ENCODE measurements at regions not wholly inside any gene's neighbourhood (a gene's known extent, or its start where the extent isn't known, plus 50 kb on each side); places are given as distances from the start of the nearest gene placed in this dataset.

DNA sequence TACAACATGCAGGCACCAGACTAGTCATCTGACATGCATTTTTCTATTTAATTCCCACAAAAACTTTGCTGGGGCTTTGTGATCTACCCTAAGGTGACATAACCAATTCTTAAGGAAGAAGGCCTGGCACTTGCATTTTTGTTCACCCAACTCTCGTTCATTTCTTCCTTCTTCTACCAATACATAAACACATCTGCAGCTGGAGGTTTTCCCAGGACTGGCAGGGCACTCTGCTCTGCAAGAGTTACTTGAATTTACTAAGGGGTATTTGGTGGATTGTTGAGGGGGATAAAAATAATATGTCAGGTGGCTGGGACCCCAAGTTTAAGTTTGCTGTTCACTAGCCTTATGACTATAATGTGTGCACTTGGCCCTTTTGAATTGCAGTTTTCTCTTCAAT lies 111.4 kb upstream of the TRIB2 start:
- Histone ChIP-seq H3K36me3 (ENCODE audit: control insufficient read depth in 1 of 2, insufficient read depth in 2 of 2, low read length in 2 of 2) (no peaks in the 10 kb centered on the region), H3K9ac (ENCODE audit: low read length) (no peak overlapping the region), H3K27me3 (ENCODE audit: insufficient read depth, low read length) (no peaks in the 10 kb centered on the region), H3K4me1 (ENCODE audit: control insufficient read depth in 1 of 2, insufficient read depth in 2 of 2, low read length in 2 of 2) (no peaks in the 10 kb centered on the region), H3K9me3 (ENCODE audit: control insufficient read depth in 1 of 2, insufficient read depth in 1 of 2, low read depth in 1 of 2, low read length in 2 of 2) (no peaks in the 10 kb centered on the region), H4K20me1 (ENCODE audit: insufficient read depth) (no peaks in the 10 kb centered on the region), H3K9me2 (ENCODE audit: insufficient read depth) (no peaks in the 10 kb centered on the region), H3K4me3 (replicated peaks in 1 of 2; ENCODE audit: low read depth in 1 of 2, low read length in 2 of 2) (no peak overlapping the region), H3K79me2 (ENCODE audit: insufficient read depth, low read length) (no peaks in the 10 kb centered on the region), H3K4me2 (ENCODE audit: low read length) (no peak overlapping the region), H2AFZ (ENCODE audit: low read depth, low read length, poor library complexity, severe bottlenecking) (no peak overlapping the region), H3K27ac (ENCODE audit: low read depth, low read length) (no peak overlapping the region)
- DNase-seq (ENCODE audit: low read depth, low spot score) = no peak
- RAD21 ChIA-PET (ENCODE audit: low non-redundant PET in 1 of 2, low total read pairs in 2 of 2, uncharacterized antibody in 2 of 2, unreplicated experiment in 2 of 2) = no interaction called here
- CTCF ChIA-PET = no interaction called here
- no peak for ATAC-seq
- POLR2A ChIA-PET = no interaction called here
- intact Hi-C loops (cut with micrococcal nuclease) = no loop called here
- BruUV-seq (replicated peaks) = no TSS peak
- TF ChIP-seq TCF7L2 (IDR thresholded peaks at IDR 0.05; ENCODE audit: borderline replicate concordance, extremely low read depth, insufficient read depth, insufficient read length) (no peak), FOSL1 (IDR thresholded peaks at IDR 0.05; ENCODE audit: low read depth) (no peak), EZH2 (IDR thresholded peaks at IDR 0.05) (no peak)

DNA sequence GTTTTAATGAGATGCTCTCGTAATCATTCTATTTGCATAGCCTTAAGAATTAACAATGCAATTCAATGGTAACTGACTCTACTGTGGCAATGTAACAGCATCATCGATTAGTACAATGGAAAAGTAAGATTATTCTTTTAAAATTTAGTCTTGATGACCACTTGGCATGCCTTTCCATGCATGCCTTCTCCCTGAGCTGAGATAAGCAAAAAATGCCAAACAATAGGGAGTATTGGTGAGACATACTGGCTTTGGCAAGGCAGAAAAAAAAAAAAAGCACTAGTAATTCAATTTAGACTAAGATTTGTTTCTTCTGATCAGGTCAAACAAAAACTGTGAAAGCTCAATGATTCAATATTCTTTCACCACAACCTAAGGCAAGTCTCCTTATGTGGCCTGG lies 110.8 kb upstream of the TRIB2 start:
- no peaks in the 10 kb centered on the region for H3K27me3 ChIP-seq (ENCODE audit: insufficient read depth, low read length)
- CTCF ChIA-PET = no interaction called here
- DNase-seq (ENCODE audit: low read depth, low spot score) (no peak), ATAC-seq (no peak)
- no peaks in the 10 kb centered on the region for H3K79me2 ChIP-seq (ENCODE audit: insufficient read depth, low read length)
- no TSS peak for BruUV-seq (replicated peaks)
- H3K4me2 ChIP-seq (ENCODE audit: low read length) = no peak overlapping the region
- POLR2A ChIA-PET = no interaction called here
- H3K9me2 ChIP-seq (ENCODE audit: insufficient read depth) = no peaks in the 10 kb centered on the region
- no peak overlapping the region for H2AFZ ChIP-seq (ENCODE audit: low read depth, low read length, poor library complexity, severe bottlenecking)
- no peaks in the 10 kb centered on the region for H3K9me3 ChIP-seq (ENCODE audit: control insufficient read depth in 1 of 2, insufficient read depth in 1 of 2, low read depth in 1 of 2, low read length in 2 of 2)
- RAD21 ChIA-PET (ENCODE audit: low non-redundant PET in 1 of 2, low total read pairs in 2 of 2, uncharacterized antibody in 2 of 2, unreplicated experiment in 2 of 2) = no interaction called here
- intact Hi-C loops (cut with micrococcal nuclease) = no loop called here
- H3K4me1 ChIP-seq (ENCODE audit: control insufficient read depth in 1 of 2, insufficient read depth in 2 of 2, low read length in 2 of 2) = no peaks in the 10 kb centered on the region
- no peak overlapping the region for H3K27ac ChIP-seq (ENCODE audit: low read depth, low read length)
- H4K20me1 ChIP-seq (ENCODE audit: insufficient read depth) = no peaks in the 10 kb centered on the region
- H3K4me3 ChIP-seq (replicated peaks in 1 of 2; ENCODE audit: low read depth in 1 of 2, low read length in 2 of 2) = no peak overlapping the region
- H3K9ac ChIP-seq (ENCODE audit: low read length) = no peak overlapping the region
- no peaks in the 10 kb centered on the region for H3K36me3 ChIP-seq (ENCODE audit: control insufficient read depth in 1 of 2, insufficient read depth in 2 of 2, low read length in 2 of 2)
- TF ChIP-seq EZH2phosphoT487 (IDR thresholded peaks at IDR 0.05; ENCODE audit: borderline replicate concordance) = no peak
- no peak for TF ChIP-seq FOSL1 (IDR thresholded peaks at IDR 0.05; ENCODE audit: low read depth)
- TF ChIP-seq, protein P1, sequence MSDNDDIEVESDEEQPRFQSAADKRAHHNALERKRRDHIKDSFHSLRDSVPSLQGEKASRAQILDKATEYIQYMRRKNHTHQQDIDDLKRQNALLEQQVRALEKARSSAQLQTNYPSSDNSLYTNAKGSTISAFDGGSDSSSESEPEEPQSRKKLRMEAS (IDR thresholded peaks at IDR 0.05) = no peak
- TF ChIP-seq ELF1 (IDR thresholded peaks at IDR 0.05; ENCODE audit: borderline replicate concordance, low read depth) = no peak
- no peak for TF ChIP-seq EZH2 (IDR thresholded peaks at IDR 0.05)
- TF ChIP-seq, protein P2, sequence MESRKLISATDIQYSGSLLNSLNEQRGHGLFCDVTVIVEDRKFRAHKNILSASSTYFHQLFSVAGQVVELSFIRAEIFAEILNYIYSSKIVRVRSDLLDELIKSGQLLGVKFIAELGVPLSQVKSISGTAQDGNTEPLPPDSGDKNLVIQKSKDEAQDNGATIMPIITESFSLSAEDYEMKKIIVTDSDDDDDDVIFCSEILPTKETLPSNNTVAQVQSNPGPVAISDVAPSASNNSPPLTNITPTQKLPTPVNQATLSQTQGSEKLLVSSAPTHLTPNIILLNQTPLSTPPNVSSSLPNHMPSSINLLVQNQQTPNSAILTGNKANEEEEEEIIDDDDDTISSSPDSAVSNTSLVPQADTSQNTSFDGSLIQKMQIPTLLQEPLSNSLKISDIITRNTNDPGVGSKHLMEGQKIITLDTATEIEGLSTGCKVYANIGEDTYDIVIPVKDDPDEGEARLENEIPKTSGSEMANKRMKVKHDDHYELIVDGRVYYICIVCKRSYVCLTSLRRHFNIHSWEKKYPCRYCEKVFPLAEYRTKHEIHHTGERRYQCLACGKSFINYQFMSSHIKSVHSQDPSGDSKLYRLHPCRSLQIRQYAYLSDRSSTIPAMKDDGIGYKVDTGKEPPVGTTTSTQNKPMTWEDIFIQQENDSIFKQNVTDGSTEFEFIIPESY (IDR thresholded peaks at IDR 0.05; ENCODE audit: extremely low read depth, insufficient replicate concordance, low read length) = no peak
- no peak for TF ChIP-seq CBX3 (IDR thresholded peaks at IDR 0.05; ENCODE audit: low read depth)
- TF ChIP-seq, protein P3, sequence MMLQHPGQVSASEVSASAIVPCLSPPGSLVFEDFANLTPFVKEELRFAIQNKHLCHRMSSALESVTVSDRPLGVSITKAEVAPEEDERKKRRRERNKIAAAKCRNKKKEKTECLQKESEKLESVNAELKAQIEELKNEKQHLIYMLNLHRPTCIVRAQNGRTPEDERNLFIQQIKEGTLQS (IDR thresholded peaks at IDR 0.05) = no peak
- TF ChIP-seq ZFX (IDR thresholded peaks at IDR 0.05) = no peak
- TF ChIP-seq, protein P4, sequence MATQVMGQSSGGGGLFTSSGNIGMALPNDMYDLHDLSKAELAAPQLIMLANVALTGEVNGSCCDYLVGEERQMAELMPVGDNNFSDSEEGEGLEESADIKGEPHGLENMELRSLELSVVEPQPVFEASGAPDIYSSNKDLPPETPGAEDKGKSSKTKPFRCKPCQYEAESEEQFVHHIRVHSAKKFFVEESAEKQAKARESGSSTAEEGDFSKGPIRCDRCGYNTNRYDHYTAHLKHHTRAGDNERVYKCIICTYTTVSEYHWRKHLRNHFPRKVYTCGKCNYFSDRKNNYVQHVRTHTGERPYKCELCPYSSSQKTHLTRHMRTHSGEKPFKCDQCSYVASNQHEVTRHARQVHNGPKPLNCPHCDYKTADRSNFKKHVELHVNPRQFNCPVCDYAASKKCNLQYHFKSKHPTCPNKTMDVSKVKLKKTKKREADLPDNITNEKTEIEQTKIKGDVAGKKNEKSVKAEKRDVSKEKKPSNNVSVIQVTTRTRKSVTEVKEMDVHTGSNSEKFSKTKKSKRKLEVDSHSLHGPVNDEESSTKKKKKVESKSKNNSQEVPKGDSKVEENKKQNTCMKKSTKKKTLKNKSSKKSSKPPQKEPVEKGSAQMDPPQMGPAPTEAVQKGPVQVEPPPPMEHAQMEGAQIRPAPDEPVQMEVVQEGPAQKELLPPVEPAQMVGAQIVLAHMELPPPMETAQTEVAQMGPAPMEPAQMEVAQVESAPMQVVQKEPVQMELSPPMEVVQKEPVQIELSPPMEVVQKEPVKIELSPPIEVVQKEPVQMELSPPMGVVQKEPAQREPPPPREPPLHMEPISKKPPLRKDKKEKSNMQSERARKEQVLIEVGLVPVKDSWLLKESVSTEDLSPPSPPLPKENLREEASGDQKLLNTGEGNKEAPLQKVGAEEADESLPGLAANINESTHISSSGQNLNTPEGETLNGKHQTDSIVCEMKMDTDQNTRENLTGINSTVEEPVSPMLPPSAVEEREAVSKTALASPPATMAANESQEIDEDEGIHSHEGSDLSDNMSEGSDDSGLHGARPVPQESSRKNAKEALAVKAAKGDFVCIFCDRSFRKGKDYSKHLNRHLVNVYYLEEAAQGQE (IDR thresholded peaks at IDR 0.05; ENCODE audit: low read depth) = no peak
- TF ChIP-seq, protein P5, sequence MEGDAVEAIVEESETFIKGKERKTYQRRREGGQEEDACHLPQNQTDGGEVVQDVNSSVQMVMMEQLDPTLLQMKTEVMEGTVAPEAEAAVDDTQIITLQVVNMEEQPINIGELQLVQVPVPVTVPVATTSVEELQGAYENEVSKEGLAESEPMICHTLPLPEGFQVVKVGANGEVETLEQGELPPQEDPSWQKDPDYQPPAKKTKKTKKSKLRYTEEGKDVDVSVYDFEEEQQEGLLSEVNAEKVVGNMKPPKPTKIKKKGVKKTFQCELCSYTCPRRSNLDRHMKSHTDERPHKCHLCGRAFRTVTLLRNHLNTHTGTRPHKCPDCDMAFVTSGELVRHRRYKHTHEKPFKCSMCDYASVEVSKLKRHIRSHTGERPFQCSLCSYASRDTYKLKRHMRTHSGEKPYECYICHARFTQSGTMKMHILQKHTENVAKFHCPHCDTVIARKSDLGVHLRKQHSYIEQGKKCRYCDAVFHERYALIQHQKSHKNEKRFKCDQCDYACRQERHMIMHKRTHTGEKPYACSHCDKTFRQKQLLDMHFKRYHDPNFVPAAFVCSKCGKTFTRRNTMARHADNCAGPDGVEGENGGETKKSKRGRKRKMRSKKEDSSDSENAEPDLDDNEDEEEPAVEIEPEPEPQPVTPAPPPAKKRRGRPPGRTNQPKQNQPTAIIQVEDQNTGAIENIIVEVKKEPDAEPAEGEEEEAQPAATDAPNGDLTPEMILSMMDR (IDR thresholded peaks at IDR 0.05 in 2 of 3, conservative IDR thresholded peaks at IDR 0.05 in 1 of 3; ENCODE audit: borderline replicate concordance in 1 of 3, insufficient read depth in 1 of 3, low read depth in 2 of 3, low read length in 2 of 3) = no peak
- TF ChIP-seq SRF (IDR thresholded peaks at IDR 0.05; ENCODE audit: low read depth) = no peak
